Right lobe of liver (tissue), 4 donors: ENCODE measurements at regions not wholly inside any gene's neighbourhood (a gene's known extent, or its start where the extent isn't known, plus 50 kb on each side); places are given as distances from the start of the nearest gene placed in this dataset.

ENCODE experiments used
- POLR2A ChIP-seq: fragments of 450-650 bp; IDR thresholded peaks from one replicate; pipeline ENCODE4 v1.6.1; 2017; ENCODE audit warnings: antibody characterized with exemption, mild to moderate bottlenecking
- TF ChIP-seq, protein P1 (sequence below), 4 donors: fragments of 200-600 bp in 3 of 4; fragments of 450-650 bp in 1 of 4; IDR thresholded peaks; one replicate each; pipeline versions ENCODE4 v1.5.1 to v1.8.0; 2016 to 2022; ENCODE audit warnings: antibody characterized with exemption in 4 of 4, mild to moderate bottlenecking in 2 of 4
- donor health status: DM: no; HTN: no; CAD: no.
- donor health status: DM: no; HTN: no; CAD: no.
- donor health status: DM: no; HTN: yes; CAD: no.

- TF ChIP-seq, protein P1, sequence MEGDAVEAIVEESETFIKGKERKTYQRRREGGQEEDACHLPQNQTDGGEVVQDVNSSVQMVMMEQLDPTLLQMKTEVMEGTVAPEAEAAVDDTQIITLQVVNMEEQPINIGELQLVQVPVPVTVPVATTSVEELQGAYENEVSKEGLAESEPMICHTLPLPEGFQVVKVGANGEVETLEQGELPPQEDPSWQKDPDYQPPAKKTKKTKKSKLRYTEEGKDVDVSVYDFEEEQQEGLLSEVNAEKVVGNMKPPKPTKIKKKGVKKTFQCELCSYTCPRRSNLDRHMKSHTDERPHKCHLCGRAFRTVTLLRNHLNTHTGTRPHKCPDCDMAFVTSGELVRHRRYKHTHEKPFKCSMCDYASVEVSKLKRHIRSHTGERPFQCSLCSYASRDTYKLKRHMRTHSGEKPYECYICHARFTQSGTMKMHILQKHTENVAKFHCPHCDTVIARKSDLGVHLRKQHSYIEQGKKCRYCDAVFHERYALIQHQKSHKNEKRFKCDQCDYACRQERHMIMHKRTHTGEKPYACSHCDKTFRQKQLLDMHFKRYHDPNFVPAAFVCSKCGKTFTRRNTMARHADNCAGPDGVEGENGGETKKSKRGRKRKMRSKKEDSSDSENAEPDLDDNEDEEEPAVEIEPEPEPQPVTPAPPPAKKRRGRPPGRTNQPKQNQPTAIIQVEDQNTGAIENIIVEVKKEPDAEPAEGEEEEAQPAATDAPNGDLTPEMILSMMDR (IDR thresholded peaks at IDR 0.05), result no peak
- TF ChIP-seq POLR2A, result no peak
These were observed 141.3 kb downstream of the FAT4 start for GRCh38 chr4:125456075-125456474.
